ENCODE measurements at regions not wholly inside any gene's neighbourhood (a gene's known extent, or its start where the extent isn't known, plus 50 kb on each side); places are given as distances from the start of the nearest gene placed in this dataset.

GRCh38 chr2:145032791-145033190 lies 512.9 kb upstream of the ZEB2 start:
- no peak for TF ChIP-seq SIN3A (IDR thresholded peaks at IDR 0.05; ENCODE audit: borderline replicate concordance, insufficient read depth, low read depth, low read length)
- no peak for TF ChIP-seq POLR2AphosphoS5 (IDR thresholded peaks at IDR 0.05; ENCODE audit: low read depth, low read length)
- TF ChIP-seq TCF7L2 (IDR thresholded peaks at IDR 0.05; ENCODE audit: low read depth, low read length): no peak
- TF ChIP-seq REST (IDR thresholded peaks at IDR 0.05; ENCODE audit: insufficient read depth in 1 of 2, low read depth in 2 of 2, low read length in 1 of 2): no peak
- TF ChIP-seq, protein P1, sequence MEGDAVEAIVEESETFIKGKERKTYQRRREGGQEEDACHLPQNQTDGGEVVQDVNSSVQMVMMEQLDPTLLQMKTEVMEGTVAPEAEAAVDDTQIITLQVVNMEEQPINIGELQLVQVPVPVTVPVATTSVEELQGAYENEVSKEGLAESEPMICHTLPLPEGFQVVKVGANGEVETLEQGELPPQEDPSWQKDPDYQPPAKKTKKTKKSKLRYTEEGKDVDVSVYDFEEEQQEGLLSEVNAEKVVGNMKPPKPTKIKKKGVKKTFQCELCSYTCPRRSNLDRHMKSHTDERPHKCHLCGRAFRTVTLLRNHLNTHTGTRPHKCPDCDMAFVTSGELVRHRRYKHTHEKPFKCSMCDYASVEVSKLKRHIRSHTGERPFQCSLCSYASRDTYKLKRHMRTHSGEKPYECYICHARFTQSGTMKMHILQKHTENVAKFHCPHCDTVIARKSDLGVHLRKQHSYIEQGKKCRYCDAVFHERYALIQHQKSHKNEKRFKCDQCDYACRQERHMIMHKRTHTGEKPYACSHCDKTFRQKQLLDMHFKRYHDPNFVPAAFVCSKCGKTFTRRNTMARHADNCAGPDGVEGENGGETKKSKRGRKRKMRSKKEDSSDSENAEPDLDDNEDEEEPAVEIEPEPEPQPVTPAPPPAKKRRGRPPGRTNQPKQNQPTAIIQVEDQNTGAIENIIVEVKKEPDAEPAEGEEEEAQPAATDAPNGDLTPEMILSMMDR (IDR thresholded peaks at IDR 0.05): no peak
- no peak overlapping the region for H3K27ac ChIP-seq (ENCODE audit: low read length)
- in situ Hi-C loops (cut with HindIII; ENCODE audit: low pct_unique_long_range_greater_than_20kb, low sequenced_read_pairs) (no loop called here), intact Hi-C loops (cut with micrococcal nuclease; ENCODE audit: unreplicated experiment) (no loop called here)
- POLR2A ChIA-PET: no interaction called here
- no peaks in the 10 kb centered on the region for H3K4me1 ChIP-seq (ENCODE audit: control insufficient read depth, insufficient read depth, low read length)
- ATAC-seq: no peak
- no peak for DNase-seq (ENCODE audit: low read depth, low spot score)
- no peak overlapping the region for H3K4me3 ChIP-seq (ENCODE audit: low read depth in 2 of 2, low read length in 2 of 2)
- no TSS peak for BruUV-seq (replicated peaks)
- no peaks in the 10 kb centered on the region for H3K27me3 ChIP-seq (ENCODE audit: control insufficient read depth, insufficient read depth, low read length)
- no peaks in the 10 kb centered on the region for H3K36me3 ChIP-seq (ENCODE audit: control insufficient read depth, insufficient read depth, low read length)
- no peaks in the 10 kb centered on the region for H3K9me3 ChIP-seq (ENCODE audit: control insufficient read depth, insufficient read depth, low read depth, low read length)
- CTCF ChIA-PET: no interaction called here

DNA sequence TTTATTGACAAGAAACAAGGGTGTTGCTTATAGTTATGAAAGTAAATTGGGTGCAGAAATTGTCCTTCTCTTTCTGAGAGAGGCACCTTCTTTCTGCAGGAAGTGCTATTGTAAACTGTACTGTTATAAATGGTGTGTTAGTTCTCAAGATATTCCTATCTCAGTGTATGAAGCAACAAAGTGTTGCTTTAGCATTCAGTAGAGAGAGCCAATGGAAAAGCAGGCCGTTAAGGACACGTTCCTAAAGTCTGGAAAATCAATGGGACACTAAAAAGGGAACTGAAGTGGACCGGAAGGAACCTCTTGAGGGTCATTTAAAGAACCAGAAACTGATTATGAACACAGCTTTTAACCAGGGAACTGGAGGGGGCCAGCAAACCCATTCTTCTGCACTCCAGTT lies 510.0 kb upstream of the ZEB2 start:
- DNase-seq (ENCODE audit: low read depth, low spot score) (no peak), ATAC-seq (no peak)
- H3K4me3 ChIP-seq (ENCODE audit: low read depth in 2 of 2, low read length in 2 of 2): no peak overlapping the region
- no peaks in the 10 kb centered on the region for H3K27me3 ChIP-seq (ENCODE audit: control insufficient read depth, insufficient read depth, low read length)
- in situ Hi-C loops (cut with HindIII; ENCODE audit: low pct_unique_long_range_greater_than_20kb, low sequenced_read_pairs) (no loop called here), intact Hi-C loops (cut with micrococcal nuclease; ENCODE audit: unreplicated experiment) (no loop called here)
- TF ChIP-seq, protein P1 (IDR thresholded peaks at IDR 0.05): no peak
- TF ChIP-seq POLR2AphosphoS5 (IDR thresholded peaks at IDR 0.05; ENCODE audit: low read depth, low read length) (no peak), REST (IDR thresholded peaks at IDR 0.05; ENCODE audit: insufficient read depth in 1 of 2, low read depth in 2 of 2, low read length in 1 of 2) (no peak), SIN3A (IDR thresholded peaks at IDR 0.05; ENCODE audit: borderline replicate concordance, insufficient read depth, low read depth, low read length) (no peak), TCF7L2 (IDR thresholded peaks at IDR 0.05; ENCODE audit: low read depth, low read length) (no peak)
- no peaks in the 10 kb centered on the region for H3K9me3 ChIP-seq (ENCODE audit: control insufficient read depth, insufficient read depth, low read depth, low read length)
- no TSS peak for BruUV-seq (replicated peaks)
- CTCF ChIA-PET: no interaction called here
- no peaks in the 10 kb centered on the region for H3K36me3 ChIP-seq (ENCODE audit: control insufficient read depth, insufficient read depth, low read length)
- POLR2A ChIA-PET: no interaction called here
- no peak overlapping the region for H3K27ac ChIP-seq (ENCODE audit: low read length)
- H3K4me1 ChIP-seq (ENCODE audit: control insufficient read depth, insufficient read depth, low read length): no peaks in the 10 kb centered on the region
